GM12878 (cell line): ENCODE measurements at regions not wholly inside any gene's neighbourhood (a gene's known extent, or its start where the extent isn't known, plus 50 kb on each side); places are given as distances from the start of the nearest gene placed in this dataset.

ENCODE experiments used
- ATAC-seq: fragments of 200-7000 bp; cut with Tn5 transposase; 3 replicates; pipeline ENCODE4 v1.9.1; 2020; ENCODE audit warnings: mild to moderate bottlenecking, moderate library complexity
- BruUV-seq: library from RNA; stranded (reverse); fragments of 400-500 nt; replicated peaks from 2 replicates; lab custom pipeline; 2021; lab: Mats Ljungman, UMichigan
- CTCF ChIA-PET: fragments of 300-600 bp; sonication (Branson Sonifier 250); formaldehyde crosslinking; extraction: SDS; loops from one replicate; lab custom pipeline; 2021; ENCODE audit warnings: inconsistent platforms; lab: Yijun Ruan, JAX
- POLR2A ChIA-PET: fragments of 350-600 bp; formaldehyde crosslinking; extraction: SDS; loops from one replicate; lab custom pipeline; 2021; ENCODE audit warnings: inconsistent platforms; lab: Charles Lee
- RAD21 ChIA-PET: fragments of 300-600 bp; sonication (Branson Sonifier 250); formaldehyde crosslinking; loops from one replicate; lab custom pipeline; 2023; ENCODE audit warnings: antibody characterized with exemption; ENCODE audit not compliant: unreplicated experiment; lab: Charles Lee
- SMC1A ChIA-PET: fragments of 300-600 bp; sonication (Branson Sonifier 250); formaldehyde crosslinking; loops from one replicate; lab custom pipeline; 2023; ENCODE audit not compliant: unreplicated experiment, uncharacterized antibody; lab: Charles Lee
- DNase-seq: peaks from one replicate; pipeline ENCODE4 v3.0.0-alpha.2; 2011; ENCODE audit warnings: low read depth, low spot score
- FAIRE-seq: peaks from 3 replicates; lab custom pipeline; 2011; peaks lifted over from hg19 to GRCh38; lab: Jason Lieb, UNC
- H2AFZ ChIP-seq: 2 replicates; pipeline ENCODE4 v1.6.0; 2011; ENCODE audit warnings: low read depth, low read length, control low read depth; ENCODE audit not compliant: control insufficient read depth
- H3K27ac ChIP-seq: 2 replicates; pipeline ENCODE4 v1.5.1; 2011; ENCODE audit warnings: control low read depth; ENCODE audit not compliant: control insufficient read depth, insufficient read depth
- H3K27me3 ChIP-seq, 2 experiments: replicated peaks in 1 of 2; 2 replicates each; pipeline versions ENCODE4 v1.6.0 to v1.6.1; 2011; ENCODE audit warnings: low read length in 1 of 2; ENCODE audit not compliant: control insufficient read depth in 2 of 2, insufficient read depth in 2 of 2
- H3K36me3 ChIP-seq, 2 experiments: 2 replicates each; pipeline ENCODE4 v1.5.1; 2011; ENCODE audit warnings: low read length in 1 of 2; ENCODE audit not compliant: control insufficient read depth in 2 of 2, insufficient read depth in 2 of 2
- H3K4me1 ChIP-seq: 2 replicates; pipeline ENCODE4 v1.6.1; 2011; ENCODE audit warnings: mild to moderate bottlenecking, low read length, moderate library complexity, mixed read lengths; ENCODE audit not compliant: control insufficient read depth, insufficient read depth
- H3K4me2 ChIP-seq: 2 replicates; pipeline ENCODE4 v1.6.0; 2011; ENCODE audit warnings: control low read depth; ENCODE audit not compliant: control insufficient read depth, insufficient read depth
- H3K4me3 ChIP-seq: fragments of 200-600 bp; sonication (generic); 2 replicates; pipeline ENCODE4 v1.5.1; 2016
- H3K79me2 ChIP-seq: 2 replicates; pipeline ENCODE4 v1.6.0; 2011; ENCODE audit warnings: low read length; ENCODE audit not compliant: control insufficient read depth, insufficient read depth
- H3K9ac ChIP-seq: 2 replicates; pipeline ENCODE4 v1.8.0; 2011; ENCODE audit warnings: low read length, control low read depth, mixed read lengths; ENCODE audit not compliant: control insufficient read depth, insufficient read depth
- H3K9me3 ChIP-seq: replicated peaks from 3 replicates; pipeline ENCODE4 v1.5.1; 2011; ENCODE audit warnings: mild to moderate bottlenecking, low read length; ENCODE audit not compliant: control insufficient read depth, insufficient read depth
- H4K20me1 ChIP-seq: 2 replicates; pipeline ENCODE4 v1.6.0; 2011; ENCODE audit not compliant: control insufficient read depth, insufficient read depth
- ASH2L ChIP-seq: fragments of 300-600, 200-600 bp; sonication (generic); IDR thresholded peaks from 2 replicates; pipeline ENCODE4 v1.6.1; 2017; ENCODE audit warnings: low read depth, mild to moderate bottlenecking, borderline replicate concordance
- CTCF ChIP-seq, 3 experiments: IDR thresholded peaks in 2 of 3; conservative IDR thresholded peaks in 1 of 3; 2 replicates each; pipeline ENCODE4 v1.5.1; 2011; ENCODE audit warnings: low read depth in 3 of 3, low read length in 3 of 3, mild to moderate bottlenecking in 3 of 3, control low read depth in 2 of 3, moderate library complexity in 2 of 3, inconsistent platforms in 1 of 3, mixed read lengths in 1 of 3; ENCODE audit not compliant: control insufficient read depth in 2 of 3, insufficient read depth in 1 of 3; ENCODE audit errors: extremely low read depth in 1 of 3
- EP300 ChIP-seq, 2 experiments: fragments of 150-350 bp in 1 of 2; IDR thresholded peaks; 2 replicates each; pipeline ENCODE4 v1.6.1; 2011 to 2012; ENCODE audit warnings: low read depth in 2 of 2, low read length in 2 of 2, borderline replicate concordance in 1 of 2, improper control_type of control experiment in 1 of 2, inconsistent platforms in 1 of 2; ENCODE audit not compliant: control insufficient read depth in 1 of 2
- RCOR1 ChIP-seq: conservative IDR thresholded peaks from 2 replicates; pipeline ENCODE4 v1.6.1; 2012; ENCODE audit warnings: low read depth, low read length, improper control_type of control experiment
- SMAD5 ChIP-seq: IDR thresholded peaks from 2 replicates; pipeline ENCODE4 v1.6.1; 2016; ENCODE audit warnings: antibody characterized with exemption, low read depth
- ZBTB40 ChIP-seq: fragments of 450-650 bp; IDR thresholded peaks from 2 replicates; pipeline ENCODE4 v1.6.1; 2016; ENCODE audit warnings: mild to moderate bottlenecking, moderate library complexity, borderline replicate concordance
- WGBS: methylation state at CpG from one replicate; pipeline ENCODE4 v1.1.6; 2016; ENCODE audit warnings: low lambda C conversion rate; ENCODE audit not compliant: insufficient replicate concordance, insufficient coverage; ENCODE audit errors: missing lambda C conversion rate; 5-methylcytosine and 5-hydroxymethylcytosine counted together
- in situ Hi-C: fragments of 300-500 bp; cut with MboI; formaldehyde crosslinking; loops from 9 replicates; pipeline ENCODE4 v1.14.3; 2018; ENCODE audit warnings: mixed read lengths
- intact Hi-C: fragments of 100-400 bp; cut with micrococcal nuclease; formaldehyde crosslinking; loops from one replicate; pipeline ENCODE4 v1.14.2; 2022; ENCODE audit not compliant: unreplicated experiment

GRCh38 chrX:131894995-131895394 lies 128.1 kb upstream of the STK26 start:
- in situ Hi-C loops = no loop called here
- Histone ChIP-seq H3K79me2 (no peaks in the 10 kb centered on the region), H3K9ac (no peak overlapping the region), H3K9me3 (no peaks in the 10 kb centered on the region), H3K27ac (no peak overlapping the region), H4K20me1 (no peaks in the 10 kb centered on the region), H3K4me1 (no peaks in the 10 kb centered on the region), H3K36me3 (no peaks in the 10 kb centered on the region), H3K27me3 (no peaks in the 10 kb centered on the region), H2AFZ (no peak overlapping the region), H3K4me2 (no peak overlapping the region), H3K4me3 (no peak overlapping the region)
- BruUV-seq = no TSS peak
- FAIRE-seq (no peak), ATAC-seq (no peak), DNase-seq (no peak)
- POLR2A ChIA-PET = no interaction called here
- RAD21 ChIA-PET = no interaction called here
- WGBS = 0% methylated on average over 1 of the region's 1 CpG
- TF ChIP-seq ASH2L (no peak), SMAD5 (no peak), RCOR1 (no peak)
- SMC1A ChIA-PET = no interaction called here
- intact Hi-C loops = no loop called here
- CTCF ChIA-PET = interaction anchor here (1.8 kb wide), 1 partner anchor 177 kb away, joined by 6 read pairs; no protein-coding TSS in a partner anchor

- Histone ChIP-seq H3K9ac (no peak overlapping the region), H3K36me3 (no peaks in the 10 kb centered on the region), H3K27me3 (no peaks in the 10 kb centered on the region), H2AFZ (no peak overlapping the region), H3K4me1 (no peaks in the 10 kb centered on the region), H3K79me2 (no peaks in the 10 kb centered on the region), H3K27ac (no peak overlapping the region), H3K4me2 (no peak overlapping the region), H3K9me3 (no peaks in the 10 kb centered on the region), H3K4me3 (no peak overlapping the region), H4K20me1 (no peaks in the 10 kb centered on the region)
- ChIA-PET RAD21 (no interaction called here), SMC1A (interaction anchor here (0.6 to 0.8 kb wide), 2 partner anchors 189 to 197 kb away, joined by 3 read pairs; no protein-coding TSS in a partner anchor), POLR2A (no interaction called here), CTCF (interaction anchor here (1.8 kb wide), 1 partner anchor 176 kb away, joined by 6 read pairs; no protein-coding TSS in a partner anchor)
- in situ Hi-C loops (no loop called here), intact Hi-C loops (no loop called here)
- BruUV-seq = no TSS peak
- DNase-seq = no peak
- ATAC-seq = no peak
- 25% methylated on average over 3 of the region's 3 CpGs for WGBS
- TF ChIP-seq EP300 (IDR thresholded peaks at IDR 0.05; ENCODE audit: borderline replicate concordance in 1 of 2, control insufficient read depth in 1 of 2, low read depth in 2 of 2, low read length in 2 of 2) (no peak), ZBTB40 (no peak), CTCF (IDR thresholded peaks at IDR 0.05 in 2 of 3, conservative IDR thresholded peaks at IDR 0.05 in 1 of 3; ENCODE audit: control insufficient read depth in 2 of 3, extremely low read depth in 1 of 3, insufficient read depth in 1 of 3, low read depth in 3 of 3, low read length in 3 of 3) (peak in 1 of 3 experiments; percentile 18; a peak in 1 of 6 replicates)
- FAIRE-seq = no peak
Observed at GRCh38 chrX:131895807-131896206, 127.3 kb upstream of the STK26 start.
